ENCODE measurements at regions not wholly inside any gene's neighbourhood (a gene's known extent, or its start where the extent isn't known, plus 50 kb on each side); places are given as distances from the start of the nearest gene placed in this dataset.

GRCh38 chr6:80435457-80435856 lies 329.0 kb downstream of the BCKDHB start:
- Histone ChIP-seq H4K91ac (ENCODE audit: low read depth, low read length, poor library complexity) (no peak overlapping the region), H3K4me2 (ENCODE audit: insufficient read depth, low read length, poor library complexity, severe bottlenecking) (no peak overlapping the region), H3K36me3 (replicated peaks in 1 of 2; ENCODE audit: control insufficient read depth in 2 of 2, insufficient read depth in 2 of 2, low read length in 2 of 2) (no peaks in the 10 kb centered on the region), H3K4me3 (ENCODE audit: low read length in 2 of 2) (no peak overlapping the region), H2AK5ac (ENCODE audit: low read depth, low read length) (no peak overlapping the region), H2BK12ac (ENCODE audit: low read length) (no peak overlapping the region), H3K27me3 (ENCODE audit: control insufficient read depth in 3 of 3, insufficient read depth in 3 of 3, low read depth in 1 of 3, low read length in 3 of 3) (no peaks in the 10 kb centered on the region), H3K9ac (ENCODE audit: low read depth, low read length, poor library complexity) (no peak overlapping the region), H2BK5ac (ENCODE audit: low read length) (no peak overlapping the region), H3K27ac (replicated peaks; ENCODE audit: low read length) (no peak overlapping the region), H3K14ac (ENCODE audit: low read length) (no peak overlapping the region), H3K79me1 (ENCODE audit: low read depth, low read length) (no peaks in the 10 kb centered on the region), H2BK120ac (ENCODE audit: low read depth, low read length) (no peak overlapping the region), H3K4me1 (ENCODE audit: control insufficient read depth in 2 of 2, insufficient read depth in 1 of 2, low read depth in 1 of 2, low read length in 2 of 2) (peaks cover 8 to 17% of the 10 kb centered on the region in 2 donors), H3K4ac (ENCODE audit: low read length) (no peak overlapping the region), H3K18ac (ENCODE audit: low read length) (no peak overlapping the region), H4K8ac (ENCODE audit: low read depth, low read length) (no peak overlapping the region), H3K9me3 (replicated peaks in 1 of 2; ENCODE audit: control insufficient read depth in 2 of 2, insufficient read depth in 1 of 2, low read depth in 1 of 2, low read length in 2 of 2) (no peaks in the 10 kb centered on the region), H3K23ac (ENCODE audit: low read depth, low read length, poor library complexity) (no peak overlapping the region), H2AFZ (ENCODE audit: low read length) (no peak overlapping the region), H2BK15ac (ENCODE audit: low read length) (no peak overlapping the region)
- no CpG with 5 or more reads among the region's 5 CpGs for WGBS, 2 donors (ENCODE audit: extremely low coverage in 2 of 2, insufficient read length in 2 of 2, insufficient replicate concordance in 1 of 2)
- no peak for DNase-seq (ENCODE audit: low spot score)

GRCh38 chr6:80434691-80435350 lies 328.4 kb downstream of the BCKDHB start:
- Histone ChIP-seq H3K4ac (ENCODE audit: low read length) (no peak overlapping the region), H4K8ac (ENCODE audit: low read depth, low read length) (no peak overlapping the region), H3K14ac (ENCODE audit: low read length) (no peak overlapping the region), H2BK120ac (ENCODE audit: low read depth, low read length) (no peak overlapping the region), H2BK12ac (ENCODE audit: low read length) (no peak overlapping the region), H3K4me1 (ENCODE audit: control insufficient read depth in 2 of 2, insufficient read depth in 1 of 2, low read depth in 1 of 2, low read length in 2 of 2) (peaks cover 8 to 17% of the 10 kb centered on the region in 2 donors), H3K4me2 (ENCODE audit: insufficient read depth, low read length, poor library complexity, severe bottlenecking) (no peak overlapping the region), H3K9me3 (replicated peaks in 1 of 2; ENCODE audit: control insufficient read depth in 2 of 2, insufficient read depth in 1 of 2, low read depth in 1 of 2, low read length in 2 of 2) (no peaks in the 10 kb centered on the region), H3K36me3 (replicated peaks in 1 of 2; ENCODE audit: control insufficient read depth in 2 of 2, insufficient read depth in 2 of 2, low read length in 2 of 2) (no peaks in the 10 kb centered on the region), H3K4me3 (ENCODE audit: low read length in 2 of 2) (no peak overlapping the region), H3K27me3 (ENCODE audit: control insufficient read depth in 3 of 3, insufficient read depth in 3 of 3, low read depth in 1 of 3, low read length in 3 of 3) (no peaks in the 10 kb centered on the region), H3K79me1 (ENCODE audit: low read depth, low read length) (no peaks in the 10 kb centered on the region), H3K9ac (ENCODE audit: low read depth, low read length, poor library complexity) (no peak overlapping the region), H3K27ac (replicated peaks; ENCODE audit: low read length) (peak overlapping the region; percentile 18), H3K18ac (ENCODE audit: low read length) (no peak overlapping the region), H2AFZ (ENCODE audit: low read length) (no peak overlapping the region), H2BK5ac (ENCODE audit: low read length) (no peak overlapping the region), H2AK5ac (ENCODE audit: low read depth, low read length) (no peak overlapping the region), H3K23ac (ENCODE audit: low read depth, low read length, poor library complexity) (no peak overlapping the region), H4K91ac (ENCODE audit: low read depth, low read length, poor library complexity) (no peak overlapping the region), H2BK15ac (ENCODE audit: low read length) (no peak overlapping the region)
- no peak for DNase-seq (ENCODE audit: low spot score)
- no CpG with 5 or more reads among the region's 4 CpGs for WGBS, 2 donors (ENCODE audit: extremely low coverage in 2 of 2, insufficient read length in 2 of 2, insufficient replicate concordance in 1 of 2)

GRCh38 chr6:80433673-80434025 lies 327.2 kb downstream of the BCKDHB start:
- Histone ChIP-seq H2AFZ (ENCODE audit: low read length) (peak overlapping the region; percentile 62), H3K4me1 (ENCODE audit: control insufficient read depth in 2 of 2, insufficient read depth in 1 of 2, low read depth in 1 of 2, low read length in 2 of 2) (peaks cover 2 to 11% of the 10 kb centered on the region in 2 donors), H2BK15ac (ENCODE audit: low read length) (no peak overlapping the region), H3K9me3 (replicated peaks in 1 of 2; ENCODE audit: control insufficient read depth in 2 of 2, insufficient read depth in 1 of 2, low read depth in 1 of 2, low read length in 2 of 2) (no peaks in the 10 kb centered on the region), H2BK5ac (ENCODE audit: low read length) (no peak overlapping the region), H3K36me3 (replicated peaks in 1 of 2; ENCODE audit: control insufficient read depth in 2 of 2, insufficient read depth in 2 of 2, low read length in 2 of 2) (no peaks in the 10 kb centered on the region), H4K8ac (ENCODE audit: low read depth, low read length) (no peak overlapping the region), H3K4me3 (ENCODE audit: low read length in 2 of 2) (no peak overlapping the region), H3K27ac (replicated peaks; ENCODE audit: low read length) (peak overlapping the region; percentile 33), H2BK120ac (ENCODE audit: low read depth, low read length) (no peak overlapping the region), H2AK5ac (ENCODE audit: low read depth, low read length) (no peak overlapping the region), H3K4me2 (ENCODE audit: insufficient read depth, low read length, poor library complexity, severe bottlenecking) (no peak overlapping the region), H2BK12ac (ENCODE audit: low read length) (no peak overlapping the region), H3K18ac (ENCODE audit: low read length) (no peak overlapping the region), H3K4ac (ENCODE audit: low read length) (no peak overlapping the region), H3K79me1 (ENCODE audit: low read depth, low read length) (no peaks in the 10 kb centered on the region), H3K23ac (ENCODE audit: low read depth, low read length, poor library complexity) (no peak overlapping the region), H3K27me3 (ENCODE audit: control insufficient read depth in 3 of 3, insufficient read depth in 3 of 3, low read depth in 1 of 3, low read length in 3 of 3) (no peaks in the 10 kb centered on the region), H3K14ac (ENCODE audit: low read length) (no peak overlapping the region), H3K9ac (ENCODE audit: low read depth, low read length, poor library complexity) (no peak overlapping the region), H4K91ac (ENCODE audit: low read depth, low read length, poor library complexity) (no peak overlapping the region)
- DNase-seq (ENCODE audit: low spot score), result no peak
- no CpG with 5 or more reads among the region's 2 CpGs for WGBS, 2 donors (ENCODE audit: extremely low coverage in 2 of 2, insufficient read length in 2 of 2, insufficient replicate concordance in 1 of 2)

GRCh38 chr6:80433010-80433672 lies 326.7 kb downstream of the BCKDHB start:
- Histone ChIP-seq H3K23ac (ENCODE audit: low read depth, low read length, poor library complexity) (no peak overlapping the region), H3K27me3 (ENCODE audit: control insufficient read depth in 3 of 3, insufficient read depth in 3 of 3, low read depth in 1 of 3, low read length in 3 of 3) (no peaks in the 10 kb centered on the region), H3K79me1 (ENCODE audit: low read depth, low read length) (no peaks in the 10 kb centered on the region), H2BK15ac (ENCODE audit: low read length) (no peak overlapping the region), H3K4me2 (ENCODE audit: insufficient read depth, low read length, poor library complexity, severe bottlenecking) (peak overlapping the region; percentile 23), H2BK12ac (ENCODE audit: low read length) (no peak overlapping the region), H2AFZ (ENCODE audit: low read length) (peak overlapping the region; percentile 62), H3K18ac (ENCODE audit: low read length) (peak overlapping the region; percentile 80), H2BK120ac (ENCODE audit: low read depth, low read length) (no peak overlapping the region), H3K4me1 (ENCODE audit: control insufficient read depth in 2 of 2, insufficient read depth in 1 of 2, low read depth in 1 of 2, low read length in 2 of 2) (peaks cover 0 to 11% of the 10 kb centered on the region in 2 donors), H2AK5ac (ENCODE audit: low read depth, low read length) (no peak overlapping the region), H3K9ac (ENCODE audit: low read depth, low read length, poor library complexity) (no peak overlapping the region), H3K14ac (ENCODE audit: low read length) (no peak overlapping the region), H2BK5ac (ENCODE audit: low read length) (no peak overlapping the region), H4K91ac (ENCODE audit: low read depth, low read length, poor library complexity) (no peak overlapping the region), H3K4ac (ENCODE audit: low read length) (no peak overlapping the region), H3K9me3 (replicated peaks in 1 of 2; ENCODE audit: control insufficient read depth in 2 of 2, insufficient read depth in 1 of 2, low read depth in 1 of 2, low read length in 2 of 2) (no peaks in the 10 kb centered on the region), H3K36me3 (replicated peaks in 1 of 2; ENCODE audit: control insufficient read depth in 2 of 2, insufficient read depth in 2 of 2, low read length in 2 of 2) (no peaks in the 10 kb centered on the region), H4K8ac (ENCODE audit: low read depth, low read length) (no peak overlapping the region), H3K4me3 (ENCODE audit: low read length in 2 of 2) (no peak overlapping the region), H3K27ac (replicated peaks; ENCODE audit: low read length) (peak overlapping the region; percentile 33)
- WGBS, 2 donors (ENCODE audit: extremely low coverage in 2 of 2, insufficient read length in 2 of 2, insufficient replicate concordance in 1 of 2), result no CpG with 5 or more reads among the region's 10 CpGs
- no peak for DNase-seq (ENCODE audit: low spot score)

Measured in neuronal stem cell (in vitro differentiated cells).